DND-41 (cell line): ENCODE measurements at regions not wholly inside any gene's neighbourhood (a gene's known extent, or its start where the extent isn't known, plus 50 kb on each side); places are given as distances from the start of the nearest gene placed in this dataset.

Source experiments
- EZH2 ChIP-seq: IDR thresholded peaks from 3 replicates; pipeline ENCODE4 v1.6.1; 2012; ENCODE audit warnings: borderline replicate concordance, low read depth, mild to moderate bottlenecking, moderate library complexity, low read length, inconsistent platforms; ENCODE audit not compliant: severe bottlenecking
- TF ChIP-seq, protein P1 (sequence below): IDR thresholded peaks from 2 replicates; pipeline ENCODE4 v1.5.1; 2012; ENCODE audit warnings: borderline replicate concordance, low read length, moderate library complexity, mild to moderate bottlenecking; ENCODE audit not compliant: poor library complexity, severe bottlenecking; ENCODE audit errors: extremely low read depth

DNA sequence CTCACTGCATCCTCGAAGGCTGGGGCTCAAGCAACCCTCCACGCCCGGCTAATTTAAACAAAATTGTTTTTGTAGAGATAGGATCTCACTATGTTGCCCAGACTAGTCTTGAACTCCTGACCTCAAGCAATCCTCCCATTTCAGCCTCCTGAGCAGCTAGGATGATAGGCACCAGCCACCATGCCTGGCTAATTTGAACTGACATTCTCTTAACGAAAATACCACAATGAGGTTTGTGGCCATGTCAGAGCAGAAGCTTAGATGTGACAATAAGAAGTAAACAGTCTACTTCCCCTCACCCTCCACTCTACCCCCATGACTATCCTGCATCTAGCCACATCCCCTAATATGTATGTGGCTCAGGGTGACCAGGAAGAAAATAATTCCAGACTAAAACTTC, 74.8 kb upstream of the PLCB4 start:
- no peak for TF ChIP-seq EZH2
- TF ChIP-seq, protein P1, sequence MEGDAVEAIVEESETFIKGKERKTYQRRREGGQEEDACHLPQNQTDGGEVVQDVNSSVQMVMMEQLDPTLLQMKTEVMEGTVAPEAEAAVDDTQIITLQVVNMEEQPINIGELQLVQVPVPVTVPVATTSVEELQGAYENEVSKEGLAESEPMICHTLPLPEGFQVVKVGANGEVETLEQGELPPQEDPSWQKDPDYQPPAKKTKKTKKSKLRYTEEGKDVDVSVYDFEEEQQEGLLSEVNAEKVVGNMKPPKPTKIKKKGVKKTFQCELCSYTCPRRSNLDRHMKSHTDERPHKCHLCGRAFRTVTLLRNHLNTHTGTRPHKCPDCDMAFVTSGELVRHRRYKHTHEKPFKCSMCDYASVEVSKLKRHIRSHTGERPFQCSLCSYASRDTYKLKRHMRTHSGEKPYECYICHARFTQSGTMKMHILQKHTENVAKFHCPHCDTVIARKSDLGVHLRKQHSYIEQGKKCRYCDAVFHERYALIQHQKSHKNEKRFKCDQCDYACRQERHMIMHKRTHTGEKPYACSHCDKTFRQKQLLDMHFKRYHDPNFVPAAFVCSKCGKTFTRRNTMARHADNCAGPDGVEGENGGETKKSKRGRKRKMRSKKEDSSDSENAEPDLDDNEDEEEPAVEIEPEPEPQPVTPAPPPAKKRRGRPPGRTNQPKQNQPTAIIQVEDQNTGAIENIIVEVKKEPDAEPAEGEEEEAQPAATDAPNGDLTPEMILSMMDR, result no peak
